GM11168 (cell line): ENCODE measurements at regions not wholly inside any gene's neighbourhood (a gene's known extent, or its start where the extent isn't known, plus 50 kb on each side); places are given as distances from the start of the nearest gene placed in this dataset.

ENCODE experiments used
- in situ Hi-C: fragments of 300-500 bp; cut with MboI; formaldehyde crosslinking; loops from one replicate; pipeline ENCODE4 v1.12.0; 2022; ENCODE audit warnings: low sequenced_read_pairs; ENCODE audit not compliant: unreplicated experiment

GRCh38 chr2:150122871-150123613 is 364.4 kb downstream of the RND3 start:
- in situ Hi-C loops: loop anchor here (25.0 kb wide), 1 partner anchor 489 kb away; no protein-coding TSS in a partner anchor

GRCh38 chr2:150122156-150122555 is 365.3 kb downstream of the RND3 start:
- in situ Hi-C loops: loop anchor here (25.0 kb wide), 1 partner anchor 490 kb away; no protein-coding TSS in a partner anchor

GRCh38 chr2:150120326-150120955 is 367.0 kb downstream of the RND3 start:
- in situ Hi-C loops: loop anchor here (25.0 kb wide), 1 partner anchor 492 kb away; no protein-coding TSS in a partner anchor

- in situ Hi-C loops: loop anchor here (25.0 kb wide), 1 partner anchor 492 kb away; no protein-coding TSS in a partner anchor
These were observed 367.6 kb downstream of the RND3 start for GRCh38 chr2:150119819-150120218.

- in situ Hi-C loops: loop anchor here (25.0 kb wide), 1 partner anchor 498 kb away; no protein-coding TSS in a partner anchor
These were observed 373.4 kb downstream of the RND3 start for GRCh38 chr2:150114089-150114488.

GRCh38 chr2:150110548-150110947 is 376.9 kb downstream of the RND3 start:
- in situ Hi-C loops: loop anchor here (25.0 kb wide), 1 partner anchor 502 kb away; no protein-coding TSS in a partner anchor

- in situ Hi-C loops: loop anchor here (25.0 kb wide), 1 partner anchor 502 kb away; no protein-coding TSS in a partner anchor
These were observed 377.6 kb downstream of the RND3 start for GRCh38 chr2:150109912-150110311.

- in situ Hi-C loops: loop anchor here (25.0 kb wide), 1 partner anchor 503 kb away; no protein-coding TSS in a partner anchor
These were observed 378.4 kb downstream of the RND3 start for GRCh38 chr2:150109028-150109427.

- in situ Hi-C loops: loop anchor here (25.0 kb wide), 1 partner anchor 504 kb away; no protein-coding TSS in a partner anchor
These were observed 379.7 kb downstream of the RND3 start for GRCh38 chr2:150107816-150108215.

GRCh38 chr2:150107170-150107569 is 380.3 kb downstream of the RND3 start:
- in situ Hi-C loops: loop anchor here (25.0 kb wide), 1 partner anchor 505 kb away; no protein-coding TSS in a partner anchor

- in situ Hi-C loops: loop anchor here (25.0 kb wide), 1 partner anchor 510 kb away; no protein-coding TSS in a partner anchor
These were observed 385.5 kb downstream of the RND3 start for GRCh38 chr2:150101947-150102346.

GRCh38 chr2:150100834-150101233 is 386.6 kb downstream of the RND3 start:
- in situ Hi-C loops: loop anchor here (25.0 kb wide), 1 partner anchor 511 kb away; no protein-coding TSS in a partner anchor

GRCh38 chr2:150100336-150100735 is 387.1 kb downstream of the RND3 start:
- in situ Hi-C loops: loop anchor here (25.0 kb wide), 1 partner anchor 512 kb away; no protein-coding TSS in a partner anchor

- in situ Hi-C loops: loop anchor here (25.0 kb wide), 1 partner anchor 512 kb away; no protein-coding TSS in a partner anchor
These were observed 387.7 kb downstream of the RND3 start for GRCh38 chr2:150099805-150100204.

- in situ Hi-C loops: no loop called here
These were observed 389.5 kb downstream of the RND3 start for GRCh38 chr2:150097901-150098531.

- in situ Hi-C loops: no loop called here
These were observed 390.1 kb downstream of the RND3 start for GRCh38 chr2:150097402-150097801.

- in situ Hi-C loops: no loop called here
These were observed 391.9 kb downstream of the RND3 start for GRCh38 chr2:150095361-150096095.

- in situ Hi-C loops: no loop called here
These were observed 395.6 kb downstream of the RND3 start for GRCh38 chr2:150091846-150092245.

- in situ Hi-C loops: no loop called here
These were observed 397.4 kb downstream of the RND3 start for GRCh38 chr2:150090031-150090430.

GRCh38 chr2:150088538-150088937 is 398.9 kb downstream of the RND3 start:
- in situ Hi-C loops: no loop called here
